K562 (cell line): ENCODE measurements at regions not wholly inside any gene's neighbourhood (a gene's known extent, or its start where the extent isn't known, plus 50 kb on each side); places are given as distances from the start of the nearest gene placed in this dataset.

Source experiments
- CBX2 ChIP-seq: fragments of 200-600 bp; sonication (generic); IDR thresholded peaks from one replicate; pipeline ENCODE4 v1.6.1; 2012; ENCODE audit warnings: mild to moderate bottlenecking, low read length, inconsistent platforms; ENCODE audit not compliant: insufficient read depth, poor library complexity, severe bottlenecking
- FOSL1 ChIP-seq: fragments of 200-800 bp; sonication (Bioruptor generic); conservative IDR thresholded peaks from 2 replicates; pipeline ENCODE4 v1.6.1; 2016; ENCODE audit warnings: missing genetic modification characterization, missing compliant biosample characterization
- GTF2F1 ChIP-seq: IDR thresholded peaks from 2 replicates; pipeline ENCODE4 v1.6.1; 2011; ENCODE audit warnings: low read depth, low read length, improper control_type of control experiment
- HCFC1 ChIP-seq: IDR thresholded peaks from 2 replicates; pipeline ENCODE4 v1.6.1; 2012; ENCODE audit warnings: low read depth, low read length, improper control_type of control experiment
- HMG20A ChIP-seq: fragments of 450-650 bp; formaldehyde crosslinking; conservative IDR thresholded peaks from 2 replicates; pipeline ENCODE4 v1.4.0; 2020; ENCODE audit warnings: mild to moderate bottlenecking, mixed read lengths
- HNRNPUL1 ChIP-seq: fragments of 200-400 bp; formaldehyde crosslinking; IDR thresholded peaks from 2 replicates; pipeline ENCODE4 v1.6.1; 2017; ENCODE audit warnings: low read length
- MCM3 ChIP-seq: fragments of 450-650 bp; IDR thresholded peaks from 2 replicates; pipeline ENCODE4 v1.6.1; 2016
- MTA3 ChIP-seq: fragments of 450-650 bp; formaldehyde crosslinking; IDR thresholded peaks from 2 replicates; pipeline ENCODE4 v1.6.1; 2017; ENCODE audit warnings: mild to moderate bottlenecking, borderline replicate concordance
- NCOA1 ChIP-seq: fragments of 450-650 bp; IDR thresholded peaks from 2 replicates; pipeline ENCODE4 v1.6.1; 2016; ENCODE audit warnings: low read depth
- NCOA2 ChIP-seq, 2 experiments: fragments of 450-650 bp; IDR thresholded peaks; 2 replicates each; pipeline ENCODE4 v1.6.1; 2018; ENCODE audit warnings: mild to moderate bottlenecking in 2 of 2, moderate library complexity in 1 of 2; ENCODE audit not compliant: partially characterized antibody in 2 of 2
- NEUROD1 ChIP-seq: fragments of 150-350 bp; IDR thresholded peaks from 2 replicates; pipeline ENCODE4 v1.6.1; 2014; ENCODE audit warnings: borderline replicate concordance, low read length, low read depth; ENCODE audit not compliant: partially characterized antibody
- RB1 ChIP-seq: fragments of 450-650 bp; IDR thresholded peaks from 2 replicates; pipeline ENCODE4 v1.6.1; 2017; ENCODE audit warnings: low read depth, mild to moderate bottlenecking
- SAP30 ChIP-seq: fragments of 200-600 bp; sonication (generic); IDR thresholded peaks from 2 replicates; pipeline ENCODE4 v1.6.1; 2012; ENCODE audit warnings: borderline replicate concordance, low read depth, mild to moderate bottlenecking, moderate library complexity, low read length, control low read depth, inconsistent platforms; ENCODE audit not compliant: insufficient read depth, poor library complexity, severe bottlenecking
- SIX5 ChIP-seq, 2 experiments: IDR thresholded peaks; 2 replicates each; pipeline ENCODE4 v1.6.1; 2011; ENCODE audit warnings: low read length in 2 of 2, borderline replicate concordance in 1 of 2, low read depth in 1 of 2, mild to moderate bottlenecking in 1 of 2, moderate library complexity in 1 of 2; ENCODE audit not compliant: insufficient read depth in 1 of 2
- SREBF1 ChIP-seq: fragments of 150-350 bp; IDR thresholded peaks from 2 replicates; pipeline ENCODE4 v1.6.1; 2014; ENCODE audit warnings: antibody characterized with exemption, low read depth, low read length, borderline replicate concordance
- TBP ChIP-seq: optimal IDR thresholded peaks from 2 replicates; pipeline ENCODE3; 2011; ENCODE audit warnings: low read depth, low read length, improper control_type of control experiment
- THRAP3 ChIP-seq: fragments of 450-650 bp; IDR thresholded peaks from 2 replicates; pipeline ENCODE4 v1.6.1; 2016; ENCODE audit warnings: mild to moderate bottlenecking, inconsistent platforms, borderline replicate concordance
- U2AF1 ChIP-seq: fragments of 200-400 bp; formaldehyde crosslinking; optimal IDR thresholded peaks from 2 replicates; pipeline ENCODE3; 2017; ENCODE audit warnings: mild to moderate bottlenecking, low read depth, low read length, moderate library complexity
- ZNF23 ChIP-seq: fragments of 250-450 bp; sonication (Bioruptor Pico); IDR thresholded peaks from 2 replicates; pipeline ENCODE4 v1.4.0; 2020; ENCODE audit warnings: mild to moderate bottlenecking
- ZNF707 ChIP-seq: fragments of 250-450 bp; sonication (Bioruptor Pico); conservative IDR thresholded peaks from 2 replicates; pipeline ENCODE4 v1.8.0; 2022; ENCODE audit warnings: inconsistent platforms, mild to moderate bottlenecking, moderate library complexity
- TF ChIP-seq, protein P1 (sequence below): sonication (generic); formaldehyde crosslinking; IDR thresholded peaks from 2 replicates; pipeline ENCODE4 v1.8.1; 2023; ENCODE audit warnings: mild to moderate bottlenecking, missing genetic modification reagents
- TF ChIP-seq, protein P2 (sequence below), 2 experiments: fragments of 200-800 bp in 1 of 2; sonication (Bioruptor generic) in 1 of 2; sonication (generic) in 1 of 2; formaldehyde crosslinking in 1 of 2; IDR thresholded peaks in 1 of 2; conservative IDR thresholded peaks in 1 of 2; 2 replicates each; pipeline versions ENCODE4 v1.5.0 to v1.6.1; 2016 to 2020; ENCODE audit warnings: missing compliant biosample characterization in 1 of 2, missing genetic modification characterization in 1 of 2, missing genetic modification reagents in 1 of 2
- TF ChIP-seq, protein P3 (sequence below): fragments of 200-800 bp; sonication (Bioruptor generic); IDR thresholded peaks from 2 replicates; pipeline ENCODE4 v1.6.1; 2017; ENCODE audit warnings: missing genetic modification characterization, missing compliant biosample characterization
- TF ChIP-seq, protein P4 (sequence below): fragments of 250-450 bp; sonication (Bioruptor Pico); IDR thresholded peaks from 2 replicates; pipeline ENCODE4 v1.8.0; 2022; ENCODE audit warnings: moderate library complexity, mild to moderate bottlenecking, inconsistent platforms

DNA sequence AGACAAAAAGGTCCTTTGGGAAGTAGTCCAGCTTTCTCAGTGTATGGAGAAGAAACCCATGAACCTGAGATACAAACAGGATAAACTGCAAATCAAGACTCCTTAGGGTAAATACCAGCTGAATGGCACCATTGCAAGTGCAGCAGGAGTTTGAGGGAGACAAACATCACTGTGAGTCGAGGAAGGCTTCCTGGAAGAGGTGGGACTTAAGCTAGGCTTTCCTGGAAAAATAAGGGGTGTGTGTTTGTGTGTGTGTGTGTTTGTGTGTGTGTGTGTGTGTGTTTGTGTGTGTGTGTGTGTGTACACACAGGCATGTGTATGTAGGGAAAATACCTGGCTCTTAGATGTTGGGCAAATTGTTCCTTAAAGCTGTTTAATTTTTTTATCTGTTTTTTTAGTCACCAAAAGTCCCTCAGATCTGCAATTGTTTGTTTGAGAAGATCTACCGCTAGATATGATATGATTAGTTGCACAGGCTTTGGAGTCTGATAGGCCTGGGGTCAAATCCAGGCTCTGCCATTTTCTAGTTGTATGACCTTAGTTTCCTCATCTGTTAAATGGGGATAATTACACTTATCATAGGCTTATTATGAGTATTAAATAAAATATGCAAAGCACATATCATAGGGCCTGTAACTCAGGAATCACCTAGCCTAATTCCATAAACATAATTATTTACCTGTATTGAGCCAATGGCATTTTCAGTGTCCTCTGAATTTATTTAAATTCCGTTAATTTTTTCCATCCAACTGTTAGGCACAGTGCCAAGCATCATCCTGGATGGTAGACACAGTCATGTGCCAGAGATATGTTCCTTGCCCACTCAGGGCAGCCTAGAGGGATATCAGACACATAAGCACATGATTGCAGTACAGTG lies 85.6 kb upstream of the EED start (continued):
- TF ChIP-seq MTA3 (no peak), SIX5 (IDR thresholded peaks at IDR 0.05; ENCODE audit: borderline replicate concordance in 1 of 2, insufficient read depth in 1 of 2, low read depth in 1 of 2, low read length in 2 of 2) (no peak), RB1 (no peak), FOSL1 (0 out of 2 replicates have a peak, but pooled peaks have one; percentile 19), GTF2F1 (no peak), NCOA1 (peak; percentile 79), U2AF1 (no peak), ZNF707 (CRISPR knock-in tag) (no peak), NCOA2 (IDR thresholded peaks at IDR 0.05; ENCODE audit: partially characterized antibody in 2 of 2) (no peak), THRAP3 (peak; percentile 70; the same call in 1 of the 2 replicates), HCFC1 (no peak), TBP (no peak), SREBF1 (no peak), MCM3 (no peak), ZNF23 (CRISPR knock-in tag) (no peak), HMG20A (CRISPR knock-in tag) (no peak), HNRNPUL1 (no peak), CBX2 (no peak), NEUROD1 (no peak), SAP30 (no peak)
- TF ChIP-seq, protein P1, sequence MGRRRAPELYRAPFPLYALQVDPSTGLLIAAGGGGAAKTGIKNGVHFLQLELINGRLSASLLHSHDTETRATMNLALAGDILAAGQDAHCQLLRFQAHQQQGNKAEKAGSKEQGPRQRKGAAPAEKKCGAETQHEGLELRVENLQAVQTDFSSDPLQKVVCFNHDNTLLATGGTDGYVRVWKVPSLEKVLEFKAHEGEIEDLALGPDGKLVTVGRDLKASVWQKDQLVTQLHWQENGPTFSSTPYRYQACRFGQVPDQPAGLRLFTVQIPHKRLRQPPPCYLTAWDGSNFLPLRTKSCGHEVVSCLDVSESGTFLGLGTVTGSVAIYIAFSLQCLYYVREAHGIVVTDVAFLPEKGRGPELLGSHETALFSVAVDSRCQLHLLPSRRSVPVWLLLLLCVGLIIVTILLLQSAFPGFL (CRISPR knock-in tag), result no peak
- TF ChIP-seq, protein P2, sequence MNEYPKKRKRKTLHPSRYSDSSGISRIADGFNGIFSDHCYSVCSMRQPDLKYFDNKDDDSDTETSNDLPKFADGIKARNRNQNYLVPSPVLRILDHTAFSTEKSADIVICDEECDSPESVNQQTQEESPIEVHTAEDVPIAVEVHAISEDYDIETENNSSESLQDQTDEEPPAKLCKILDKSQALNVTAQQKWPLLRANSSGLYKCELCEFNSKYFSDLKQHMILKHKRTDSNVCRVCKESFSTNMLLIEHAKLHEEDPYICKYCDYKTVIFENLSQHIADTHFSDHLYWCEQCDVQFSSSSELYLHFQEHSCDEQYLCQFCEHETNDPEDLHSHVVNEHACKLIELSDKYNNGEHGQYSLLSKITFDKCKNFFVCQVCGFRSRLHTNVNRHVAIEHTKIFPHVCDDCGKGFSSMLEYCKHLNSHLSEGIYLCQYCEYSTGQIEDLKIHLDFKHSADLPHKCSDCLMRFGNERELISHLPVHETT (CRISPR knock-in tag; conservative IDR thresholded peaks at IDR 0.05 in 1 of 2, IDR thresholded peaks at IDR 0.05 in 1 of 2), result no peak
- TF ChIP-seq, protein P3, sequence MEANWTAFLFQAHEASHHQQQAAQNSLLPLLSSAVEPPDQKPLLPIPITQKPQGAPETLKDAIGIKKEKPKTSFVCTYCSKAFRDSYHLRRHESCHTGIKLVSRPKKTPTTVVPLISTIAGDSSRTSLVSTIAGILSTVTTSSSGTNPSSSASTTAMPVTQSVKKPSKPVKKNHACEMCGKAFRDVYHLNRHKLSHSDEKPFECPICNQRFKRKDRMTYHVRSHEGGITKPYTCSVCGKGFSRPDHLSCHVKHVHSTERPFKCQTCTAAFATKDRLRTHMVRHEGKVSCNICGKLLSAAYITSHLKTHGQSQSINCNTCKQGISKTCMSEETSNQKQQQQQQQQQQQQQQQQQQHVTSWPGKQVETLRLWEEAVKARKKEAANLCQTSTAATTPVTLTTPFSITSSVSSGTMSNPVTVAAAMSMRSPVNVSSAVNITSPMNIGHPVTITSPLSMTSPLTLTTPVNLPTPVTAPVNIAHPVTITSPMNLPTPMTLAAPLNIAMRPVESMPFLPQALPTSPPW, result no peak
- TF ChIP-seq, protein P4, sequence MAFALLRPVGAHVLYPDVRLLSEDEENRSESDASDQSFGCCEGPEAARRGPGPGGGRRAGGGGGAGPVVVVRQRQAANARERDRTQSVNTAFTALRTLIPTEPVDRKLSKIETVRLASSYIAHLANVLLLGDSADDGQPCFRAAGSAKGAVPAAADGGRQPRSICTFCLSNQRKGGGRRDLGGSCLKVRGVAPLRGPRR (CRISPR knock-in tag), result no peak
